Keratinocyte (primary cell): ENCODE measurements at regions not wholly inside any gene's neighbourhood (a gene's known extent, or its start where the extent isn't known, plus 50 kb on each side); places are given as distances from the start of the nearest gene placed in this dataset.

Source experiments
- DNase-seq: peaks from one replicate; pipeline ENCODE4 v3.0.0-alpha.2; 2011; ENCODE audit warnings: low read depth, missing footprints, low spot score
- FAIRE-seq: peaks from 2 replicates; lab custom pipeline; 2011; peaks lifted over from hg19 to GRCh38; lab: Jason Lieb, UNC
- H2AFZ ChIP-seq: 2 replicates; pipeline ENCODE4 v1.6.0; 2012; ENCODE audit warnings: low read length, control low read depth, inconsistent platforms; ENCODE audit not compliant: control insufficient read depth
- H3K27ac ChIP-seq: 2 replicates; pipeline ENCODE4 v1.5.1; 2011; ENCODE audit warnings: low read length; ENCODE audit not compliant: control insufficient read depth, insufficient read depth
- H3K27me3 ChIP-seq: 3 replicates; pipeline ENCODE4 v1.6.0; 2011; ENCODE audit warnings: low read length; ENCODE audit not compliant: control insufficient read depth, insufficient read depth; ENCODE audit errors: extremely low read depth
- H3K36me3 ChIP-seq, 2 experiments: 2 replicates in 1 of 2; 3 replicates in 1 of 2; pipeline ENCODE4 v1.5.1; 2011; ENCODE audit warnings: low read length in 2 of 2, mild to moderate bottlenecking in 1 of 2; ENCODE audit not compliant: control insufficient read depth in 2 of 2, insufficient read depth in 2 of 2; ENCODE audit errors: extremely low read depth in 1 of 2
- H3K4me1 ChIP-seq: 3 replicates; pipeline ENCODE4 v1.5.1; 2011; ENCODE audit warnings: low read length; ENCODE audit not compliant: control insufficient read depth, insufficient read depth; ENCODE audit errors: extremely low read depth
- H3K4me2 ChIP-seq: 3 replicates; pipeline ENCODE4 v1.6.0; 2011; ENCODE audit warnings: low read depth, low read length; ENCODE audit not compliant: control insufficient read depth, insufficient read depth; ENCODE audit errors: extremely low read depth
- H3K4me3 ChIP-seq, 3 experiments: fragments of 200-600 bp in 1 of 3; sonication (generic) in 1 of 3; 2 replicates in 2 of 3; 3 replicates in 1 of 3; pipeline ENCODE4 v1.5.1; 2011 to 2016; ENCODE audit warnings: low read length in 3 of 3, mild to moderate bottlenecking in 3 of 3, control low read depth in 2 of 3, inconsistent platforms in 1 of 3, low read depth in 1 of 3, mixed read lengths in 1 of 3, mixed run types in 1 of 3, moderate library complexity in 1 of 3; ENCODE audit not compliant: control insufficient read depth in 2 of 3, insufficient read depth in 2 of 3; ENCODE audit errors: extremely low read depth in 1 of 3
- H3K79me2 ChIP-seq: 2 replicates; pipeline ENCODE4 v1.6.0; 2012; ENCODE audit warnings: low read length; ENCODE audit not compliant: control insufficient read depth, insufficient read depth
- H3K9ac ChIP-seq: 3 replicates; pipeline ENCODE4 v1.6.0; 2011; ENCODE audit warnings: low read length; ENCODE audit not compliant: control insufficient read depth, insufficient read depth; ENCODE audit errors: extremely low read depth
- H3K9me1 ChIP-seq: 3 replicates; pipeline ENCODE4 v1.6.0; 2011; ENCODE audit warnings: low read length; ENCODE audit not compliant: control insufficient read depth, insufficient read depth; ENCODE audit errors: extremely low read depth
- H3K9me3 ChIP-seq: 2 replicates; pipeline ENCODE4 v1.5.1; 2012; ENCODE audit warnings: low read depth, low read length; ENCODE audit not compliant: control insufficient read depth
- H4K20me1 ChIP-seq: 3 replicates; pipeline ENCODE4 v1.6.0; 2011; ENCODE audit warnings: low read length; ENCODE audit not compliant: control insufficient read depth, insufficient read depth; ENCODE audit errors: extremely low read depth
- EZH2 ChIP-seq: IDR thresholded peaks from one replicate; pipeline ENCODE4 v1.6.1; 2012; ENCODE audit warnings: inconsistent platforms, mild to moderate bottlenecking, low read length, moderate library complexity
- dilution Hi-C: fragments of 300-500 bp; cut with MboI; formaldehyde crosslinking; loops from one replicate; pipeline ENCODE4 v1.7.0; 2020; ENCODE audit warnings: low sequenced_read_pairs; ENCODE audit not compliant: extremely low pct_ligation_motif_present
- TF ChIP-seq, protein P1 (sequence below), 3 experiments: IDR thresholded peaks in 1 of 3; conservative IDR thresholded peaks in 1 of 3; optimal IDR thresholded peaks in 1 of 3; 2 replicates in 2 of 3; 3 replicates in 1 of 3; pipeline versions ENCODE3 to v1.5.1; 2011; ENCODE audit warnings: low read length in 3 of 3, mild to moderate bottlenecking in 3 of 3, moderate library complexity in 2 of 3, control low read depth in 1 of 3, inconsistent platforms in 1 of 3; ENCODE audit not compliant: insufficient read depth in 2 of 3; ENCODE audit errors: extremely low read depth in 1 of 3

DNA sequence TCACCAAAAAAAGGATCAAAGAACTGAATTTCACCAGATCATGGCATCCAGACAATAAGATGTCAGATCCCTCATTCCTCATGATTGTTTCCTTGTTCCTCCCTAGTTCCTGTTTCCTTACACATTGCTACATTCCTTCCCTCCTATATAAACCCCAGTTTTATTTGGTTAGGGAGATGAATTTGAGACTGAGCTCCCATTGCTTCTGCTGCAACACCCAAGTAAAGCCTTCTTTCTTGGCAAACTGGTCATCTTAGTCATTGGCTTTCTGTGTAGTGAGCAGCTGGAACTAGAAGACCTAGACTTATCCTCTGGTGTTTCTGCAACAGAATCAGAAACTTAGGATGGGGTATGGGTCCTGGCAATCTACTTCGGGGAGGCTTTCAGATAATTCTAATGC is 217.9 kb downstream of the NOVA1 start:
- no peak for FAIRE-seq

GRCh38 chr14:26377150-26377549 is 220.7 kb downstream of the NOVA1 start:
- Histone ChIP-seq H3K4me2 (no peak overlapping the region), H3K79me2 (no peaks in the 10 kb centered on the region), H4K20me1 (no peaks in the 10 kb centered on the region), H3K9me1 (no peaks in the 10 kb centered on the region), H3K9ac (no peak overlapping the region), H3K4me1 (no peaks in the 10 kb centered on the region), H3K27me3 (no peaks in the 10 kb centered on the region), H3K4me3 (no peak overlapping the region), H3K27ac (no peak overlapping the region), H2AFZ (no peak overlapping the region), H3K9me3 (no peaks in the 10 kb centered on the region), H3K36me3 (no peaks in the 10 kb centered on the region)
- DNase-seq (no peak), FAIRE-seq (no peak)
- TF ChIP-seq, protein P1, sequence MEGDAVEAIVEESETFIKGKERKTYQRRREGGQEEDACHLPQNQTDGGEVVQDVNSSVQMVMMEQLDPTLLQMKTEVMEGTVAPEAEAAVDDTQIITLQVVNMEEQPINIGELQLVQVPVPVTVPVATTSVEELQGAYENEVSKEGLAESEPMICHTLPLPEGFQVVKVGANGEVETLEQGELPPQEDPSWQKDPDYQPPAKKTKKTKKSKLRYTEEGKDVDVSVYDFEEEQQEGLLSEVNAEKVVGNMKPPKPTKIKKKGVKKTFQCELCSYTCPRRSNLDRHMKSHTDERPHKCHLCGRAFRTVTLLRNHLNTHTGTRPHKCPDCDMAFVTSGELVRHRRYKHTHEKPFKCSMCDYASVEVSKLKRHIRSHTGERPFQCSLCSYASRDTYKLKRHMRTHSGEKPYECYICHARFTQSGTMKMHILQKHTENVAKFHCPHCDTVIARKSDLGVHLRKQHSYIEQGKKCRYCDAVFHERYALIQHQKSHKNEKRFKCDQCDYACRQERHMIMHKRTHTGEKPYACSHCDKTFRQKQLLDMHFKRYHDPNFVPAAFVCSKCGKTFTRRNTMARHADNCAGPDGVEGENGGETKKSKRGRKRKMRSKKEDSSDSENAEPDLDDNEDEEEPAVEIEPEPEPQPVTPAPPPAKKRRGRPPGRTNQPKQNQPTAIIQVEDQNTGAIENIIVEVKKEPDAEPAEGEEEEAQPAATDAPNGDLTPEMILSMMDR (optimal IDR thresholded peaks at IDR 0.05 in 1 of 3, IDR thresholded peaks at IDR 0.05 in 1 of 3, conservative IDR thresholded peaks at IDR 0.05 in 1 of 3; ENCODE audit: extremely low read depth in 1 of 3, insufficient read depth in 2 of 3, low read length in 3 of 3): no peak
- dilution Hi-C loops: no loop called here

More for the DNA sequence above, 217.9 kb downstream of the NOVA1 start:
- H3K4me1 ChIP-seq: no peaks in the 10 kb centered on the region
- no peaks in the 10 kb centered on the region for H3K27me3 ChIP-seq
- DNase-seq: no peak
- dilution Hi-C loops: no loop called here
- H3K4me3 ChIP-seq: no peak overlapping the region
- no peaks in the 10 kb centered on the region for H3K9me1 ChIP-seq
- H3K4me2 ChIP-seq: no peak overlapping the region
- no peaks in the 10 kb centered on the region for H3K9me3 ChIP-seq
- TF ChIP-seq EZH2: no peak
- TF ChIP-seq, protein P1 (optimal IDR thresholded peaks at IDR 0.05 in 1 of 3, IDR thresholded peaks at IDR 0.05 in 1 of 3, conservative IDR thresholded peaks at IDR 0.05 in 1 of 3; ENCODE audit: extremely low read depth in 1 of 3, insufficient read depth in 2 of 3, low read length in 3 of 3): no peak
- no peaks in the 10 kb centered on the region for H3K79me2 ChIP-seq
- H2AFZ ChIP-seq: no peak overlapping the region
- no peaks in the 10 kb centered on the region for H4K20me1 ChIP-seq
- no peak overlapping the region for H3K9ac ChIP-seq
- H3K27ac ChIP-seq: no peak overlapping the region
- no peaks in the 10 kb centered on the region for H3K36me3 ChIP-seq
